DOHH2 (cell line): ENCODE measurements at regions not wholly inside any gene's neighbourhood (a gene's known extent, or its start where the extent isn't known, plus 50 kb on each side); places are given as distances from the start of the nearest gene placed in this dataset.

Experiments
- H3F3A ChIP-seq: fragments of 200-600 bp; sonication (generic), shearing (Covaris generic); 2 replicates; pipeline ENCODE4 v1.6.0; 2016; ENCODE audit warnings: antibody characterized with exemption, mild to moderate bottlenecking; ENCODE audit not compliant: control insufficient read depth, insufficient read depth
- H3K27ac ChIP-seq: fragments of 200-600 bp; sonication (generic); 2 replicates; pipeline ENCODE4 v1.5.1; 2014; ENCODE audit warnings: low read depth, mild to moderate bottlenecking, low read length, moderate library complexity
- H3K27me3 ChIP-seq: fragments of 200-600 bp; sonication (generic); 2 replicates; pipeline ENCODE4 v1.6.1; 2014; ENCODE audit warnings: mild to moderate bottlenecking, low read length, mixed read lengths; ENCODE audit not compliant: control insufficient read depth
- H3K36me3 ChIP-seq: fragments of 200-600 bp; sonication (generic); 2 replicates; pipeline ENCODE4 v1.6.1; 2014; ENCODE audit warnings: mild to moderate bottlenecking, low read length, moderate library complexity, mixed read lengths; ENCODE audit not compliant: control insufficient read depth
- H3K4me1 ChIP-seq: fragments of 200-600 bp; sonication (generic); 2 replicates; pipeline ENCODE4 v1.6.1; 2014; ENCODE audit warnings: mild to moderate bottlenecking, low read length, mixed read lengths; ENCODE audit not compliant: control insufficient read depth
- H3K4me2 ChIP-seq: fragments of 200-600 bp; sonication (generic); 2 replicates; pipeline ENCODE4 v1.6.0; 2014; ENCODE audit warnings: mild to moderate bottlenecking, low read length, moderate library complexity
- H3K4me3 ChIP-seq: fragments of 200-600 bp; sonication (generic); 2 replicates; pipeline ENCODE4 v1.5.1; 2014; ENCODE audit warnings: mild to moderate bottlenecking, low read length, mixed read lengths
- H3K79me2 ChIP-seq: fragments of 200-600 bp; sonication (generic); 2 replicates; pipeline ENCODE4 v1.6.1; 2014; ENCODE audit warnings: mild to moderate bottlenecking, low read length, mixed read lengths; ENCODE audit not compliant: control insufficient read depth
- H3K9me2 ChIP-seq: fragments of 200-600 bp; sonication (generic); replicated peaks from 2 replicates; pipeline ENCODE4 v1.6.1; 2014; ENCODE audit warnings: mild to moderate bottlenecking, low read length, mixed read lengths; ENCODE audit not compliant: control insufficient read depth
- H3K9me3 ChIP-seq: fragments of 200-600 bp; sonication (generic); 2 replicates; pipeline ENCODE4 v1.6.1; 2014; ENCODE audit warnings: antibody characterized with exemption, low read length, mixed read lengths; ENCODE audit not compliant: control insufficient read depth, insufficient read depth
- H4K20me1 ChIP-seq: fragments of 200-600 bp; sonication (generic); 2 replicates; pipeline ENCODE4 v1.6.0; 2014; ENCODE audit warnings: low read depth, mild to moderate bottlenecking, antibody characterized with exemption, low read length, moderate library complexity; ENCODE audit not compliant: control insufficient read depth, insufficient read depth
- EZH2phosphoT487 ChIP-seq: fragments of 200-600 bp; sonication (generic); IDR thresholded peaks from 2 replicates; pipeline ENCODE4 v1.6.1; 2017; ENCODE audit warnings: borderline replicate concordance, mild to moderate bottlenecking, antibody characterized with exemption, low read length, moderate library complexity, mixed read lengths
- TF ChIP-seq, protein P1 (sequence below): fragments of 200-600 bp; sonication (generic); IDR thresholded peaks from one replicate; pipeline ENCODE4 v1.5.1; 2014; ENCODE audit warnings: antibody characterized with exemption, mild to moderate bottlenecking, low read depth, low read length; ENCODE audit not compliant: poor library complexity, severe bottlenecking

DNA sequence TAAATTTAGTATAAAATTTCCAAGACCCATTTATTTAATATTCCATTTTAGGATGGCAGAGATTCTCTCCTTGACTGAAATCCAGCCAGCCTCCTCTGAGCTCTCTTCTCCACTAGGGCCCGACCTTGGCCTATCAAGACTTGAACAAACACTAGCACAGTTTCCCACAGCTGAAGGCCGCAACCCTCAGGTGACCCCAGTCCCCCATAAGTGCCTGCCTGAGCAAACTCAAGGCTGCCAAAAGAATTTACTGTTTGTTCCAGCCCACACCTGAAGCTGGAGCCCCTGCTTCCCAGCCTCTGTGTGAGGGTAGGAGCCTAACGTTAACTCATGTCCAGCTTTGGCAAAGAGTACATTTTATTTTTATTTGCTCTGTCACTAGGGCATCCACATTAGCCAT lies 629.0 kb upstream of the ZFP42 start:
- Histone ChIP-seq H3K36me3 (no peaks in the 10 kb centered on the region), H3K27ac (no peak overlapping the region), H3K4me2 (no peak overlapping the region), H4K20me1 (no peaks in the 10 kb centered on the region), H3K9me3 (no peaks in the 10 kb centered on the region), H3K4me1 (no peaks in the 10 kb centered on the region), H3K9me2 (no peaks in the 10 kb centered on the region), H3K79me2 (no peaks in the 10 kb centered on the region), H3K27me3 (no peaks in the 10 kb centered on the region), H3K4me3 (no peak overlapping the region), H3F3A (no peaks in the 10 kb centered on the region)
- TF ChIP-seq, protein P1, sequence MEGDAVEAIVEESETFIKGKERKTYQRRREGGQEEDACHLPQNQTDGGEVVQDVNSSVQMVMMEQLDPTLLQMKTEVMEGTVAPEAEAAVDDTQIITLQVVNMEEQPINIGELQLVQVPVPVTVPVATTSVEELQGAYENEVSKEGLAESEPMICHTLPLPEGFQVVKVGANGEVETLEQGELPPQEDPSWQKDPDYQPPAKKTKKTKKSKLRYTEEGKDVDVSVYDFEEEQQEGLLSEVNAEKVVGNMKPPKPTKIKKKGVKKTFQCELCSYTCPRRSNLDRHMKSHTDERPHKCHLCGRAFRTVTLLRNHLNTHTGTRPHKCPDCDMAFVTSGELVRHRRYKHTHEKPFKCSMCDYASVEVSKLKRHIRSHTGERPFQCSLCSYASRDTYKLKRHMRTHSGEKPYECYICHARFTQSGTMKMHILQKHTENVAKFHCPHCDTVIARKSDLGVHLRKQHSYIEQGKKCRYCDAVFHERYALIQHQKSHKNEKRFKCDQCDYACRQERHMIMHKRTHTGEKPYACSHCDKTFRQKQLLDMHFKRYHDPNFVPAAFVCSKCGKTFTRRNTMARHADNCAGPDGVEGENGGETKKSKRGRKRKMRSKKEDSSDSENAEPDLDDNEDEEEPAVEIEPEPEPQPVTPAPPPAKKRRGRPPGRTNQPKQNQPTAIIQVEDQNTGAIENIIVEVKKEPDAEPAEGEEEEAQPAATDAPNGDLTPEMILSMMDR, result no peak
- TF ChIP-seq EZH2phosphoT487, result no peak

DNA sequence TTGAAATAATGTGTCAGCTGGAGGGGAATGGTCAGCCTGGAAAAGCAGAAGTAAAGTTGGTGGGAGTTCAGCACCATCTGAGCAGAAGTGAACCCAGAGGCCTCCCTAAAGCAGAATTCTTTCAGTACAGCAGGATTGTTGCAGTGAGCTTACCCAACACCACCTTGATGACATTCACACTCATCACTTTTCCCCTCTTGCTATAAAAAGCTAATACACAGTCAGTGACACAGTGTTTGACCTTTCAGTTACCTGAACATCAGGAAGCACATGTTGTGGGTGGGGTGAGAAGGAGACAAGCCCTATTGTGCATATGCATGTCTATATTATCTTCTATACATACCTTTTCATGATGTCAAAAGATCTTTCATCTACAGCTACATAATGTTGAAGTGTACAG lies 624.7 kb upstream of the ZFP42 start:
- no peaks in the 10 kb centered on the region for H3K9me3 ChIP-seq
- no peaks in the 10 kb centered on the region for H3K4me1 ChIP-seq
- H3K36me3 ChIP-seq, result no peaks in the 10 kb centered on the region
- H3K4me2 ChIP-seq, result no peak overlapping the region
- no peak overlapping the region for H3K4me3 ChIP-seq
- H3K9me2 ChIP-seq, result no peaks in the 10 kb centered on the region
- TF ChIP-seq EZH2phosphoT487, result no peak
- TF ChIP-seq, protein P1, result no peak
- no peaks in the 10 kb centered on the region for H4K20me1 ChIP-seq
- no peak overlapping the region for H3K27ac ChIP-seq
- no peaks in the 10 kb centered on the region for H3K27me3 ChIP-seq
- H3F3A ChIP-seq, result no peaks in the 10 kb centered on the region
- no peaks in the 10 kb centered on the region for H3K79me2 ChIP-seq

DNA sequence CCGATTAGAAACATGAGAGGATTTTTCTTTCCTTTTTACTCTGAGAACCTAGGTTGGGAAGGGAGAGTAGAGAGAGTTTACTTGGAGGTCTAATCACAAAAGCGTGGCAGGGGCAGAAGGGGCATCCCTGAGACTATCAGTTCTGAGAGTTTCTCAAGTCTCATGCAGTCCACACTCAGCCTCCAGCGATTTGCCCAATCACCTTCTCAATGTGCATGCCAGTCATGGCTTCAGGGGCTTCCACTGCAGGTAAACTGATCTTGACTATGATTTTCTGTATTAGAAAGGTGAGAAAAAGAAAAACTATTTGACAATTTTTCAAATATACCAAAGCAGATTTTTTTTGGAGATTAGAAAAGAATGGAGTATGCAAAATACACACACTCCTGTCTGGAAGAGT lies 617.1 kb upstream of the ZFP42 start:
- no peaks in the 10 kb centered on the region for H3K9me3 ChIP-seq
- no peaks in the 10 kb centered on the region for H3F3A ChIP-seq
- no peak overlapping the region for H3K27ac ChIP-seq
- no peaks in the 10 kb centered on the region for H3K36me3 ChIP-seq
- H3K4me1 ChIP-seq, result no peaks in the 10 kb centered on the region
- H3K4me2 ChIP-seq, result no peak overlapping the region
- no peaks in the 10 kb centered on the region for H3K9me2 ChIP-seq
- no peaks in the 10 kb centered on the region for H3K79me2 ChIP-seq
- no peak overlapping the region for H3K4me3 ChIP-seq
- H4K20me1 ChIP-seq, result no peaks in the 10 kb centered on the region
- TF ChIP-seq, protein P1, result no peak
- TF ChIP-seq EZH2phosphoT487, result no peak
- no peaks in the 10 kb centered on the region for H3K27me3 ChIP-seq

DNA sequence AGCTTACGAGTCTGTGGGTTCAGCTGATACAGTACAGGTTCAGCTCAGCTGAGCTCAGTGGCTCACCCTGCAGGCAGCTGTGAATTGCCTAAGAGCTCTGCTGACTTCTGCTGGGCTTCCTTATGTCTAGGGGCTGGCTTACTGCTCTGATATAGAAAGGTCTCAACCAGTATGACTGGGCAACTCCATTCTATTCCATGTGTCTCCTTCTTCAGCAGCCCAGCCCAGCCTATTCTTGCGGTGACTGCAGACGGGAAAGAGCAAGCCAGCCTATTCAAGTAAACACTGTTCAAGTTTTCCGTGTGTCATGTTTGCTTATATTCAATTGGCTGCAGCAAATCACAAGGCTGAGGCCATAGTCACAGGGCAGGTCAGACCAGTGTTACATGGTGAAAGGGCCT lies 615.4 kb upstream of the ZFP42 start:
- no peaks in the 10 kb centered on the region for H3K9me3 ChIP-seq
- no peaks in the 10 kb centered on the region for H3K4me1 ChIP-seq
- TF ChIP-seq, protein P1, result peak; percentile 13
- TF ChIP-seq EZH2phosphoT487, result no peak
- H3K27ac ChIP-seq, result no peak overlapping the region
- H3K9me2 ChIP-seq, result no peaks in the 10 kb centered on the region
- no peaks in the 10 kb centered on the region for H3K79me2 ChIP-seq
- H3K36me3 ChIP-seq, result no peaks in the 10 kb centered on the region
- H3K4me2 ChIP-seq, result no peak overlapping the region
- H3K27me3 ChIP-seq, result no peaks in the 10 kb centered on the region
- H4K20me1 ChIP-seq, result no peaks in the 10 kb centered on the region
- H3F3A ChIP-seq, result no peaks in the 10 kb centered on the region
- H3K4me3 ChIP-seq, result no peak overlapping the region
